CD4-positive, alpha-beta T cell treated with Interferon alpha-2 for 1 hour (primary cell): ENCODE measurements at regions not wholly inside any gene's neighbourhood (a gene's known extent, or its start where the extent isn't known, plus 50 kb on each side); places are given as distances from the start of the nearest gene placed in this dataset.
A peak's percentile ranks its signal among the peaks of the same experiment; 100 is the strongest.
"Not testable (repeated sequence)": the region's sequence is repeated elsewhere in the genome, so short reads cannot be mapped to it uniquely, and the experiment has no call there.

Experiments
- DNase-seq, 2 donors: peaks; one replicate each; pipeline ENCODE4 v3.0.0-alpha.2; 2020 to 2022

- no peak for DNase-seq
These were observed 884.6 kb upstream of the AMELY start for GRCh38 chrY:7796128-7796527.

- no peak for DNase-seq
These were observed 882.9 kb upstream of the AMELY start for GRCh38 chrY:7794441-7794840.

DNA sequence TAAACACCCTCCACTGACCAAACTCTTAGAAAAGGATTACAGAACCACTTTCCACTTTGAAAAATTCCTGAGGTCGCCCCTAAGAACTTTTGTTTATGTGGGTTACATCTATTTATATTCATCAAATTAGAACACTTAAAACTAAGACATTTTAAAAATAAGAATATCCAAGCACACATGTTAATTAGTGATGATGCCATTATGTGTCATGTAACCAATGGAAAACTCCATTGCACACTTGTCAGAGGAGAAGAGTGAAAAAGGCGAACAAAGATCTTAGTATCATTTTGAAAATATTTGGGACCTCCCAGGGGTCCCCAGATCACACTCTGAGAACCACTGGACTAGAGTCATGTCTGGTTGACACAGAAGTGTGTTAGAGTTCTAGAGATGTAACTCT, 882.4 kb upstream of the AMELY start:
- no peak for DNase-seq

GRCh38 chrY:7792431-7792830, 880.9 kb upstream of the AMELY start:
- DNase-seq = no peak

- DNase-seq = no peak
These were observed 869.9 kb upstream of the AMELY start for GRCh38 chrY:7781501-7781900.

DNA sequence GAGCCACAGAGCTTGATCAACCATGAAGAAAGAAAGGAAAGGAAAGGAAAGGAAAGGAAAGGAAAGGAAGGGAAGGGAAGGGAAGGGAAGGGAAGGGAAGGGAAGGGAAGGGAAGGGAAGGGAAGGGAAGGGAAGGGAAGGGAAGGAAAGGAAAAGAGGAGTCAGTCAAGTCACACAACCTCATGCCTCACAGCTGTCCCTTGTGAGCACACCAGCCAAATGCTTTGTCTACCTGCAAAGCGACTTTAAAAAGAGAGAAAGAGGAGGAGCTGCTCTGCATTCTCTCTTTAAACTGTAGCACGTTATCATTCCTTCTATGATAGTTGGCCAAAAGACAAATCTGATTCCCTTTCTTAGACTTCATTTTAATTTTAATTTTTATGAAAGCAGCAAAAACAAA, 863.9 kb upstream of the AMELY start:
- not testable (repeated sequence) for DNase-seq

GRCh38 chrY:7771771-7772170, 860.2 kb upstream of the AMELY start:
- DNase-seq = no peak

DNA sequence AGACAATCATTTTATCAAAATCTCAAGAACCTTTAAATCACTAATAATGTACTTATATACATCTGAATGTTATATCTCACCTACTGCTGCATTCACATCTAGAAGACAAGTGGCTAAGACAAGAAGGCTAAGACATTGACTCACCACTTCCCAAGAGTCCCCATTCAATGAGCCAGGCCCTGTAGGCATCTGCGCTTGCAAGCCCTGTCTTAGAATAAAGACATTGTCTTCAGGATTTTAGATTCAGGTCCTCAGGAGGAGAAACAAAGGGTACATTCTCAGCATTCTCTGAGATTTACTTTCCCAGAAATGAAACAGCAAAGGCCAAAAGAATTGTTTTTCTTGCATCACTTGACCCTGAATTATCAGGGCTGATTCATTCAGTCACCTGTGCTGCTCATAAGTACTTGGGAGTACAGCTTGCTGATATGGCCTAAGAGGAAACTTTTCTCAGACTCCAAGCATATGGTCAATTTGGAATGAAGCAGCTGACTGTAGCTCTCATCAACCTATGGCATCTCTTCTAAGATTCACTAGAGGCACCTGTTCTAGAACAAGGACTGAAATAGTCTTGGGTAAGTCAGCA, 858.3 kb upstream of the AMELY start:
- no peak for DNase-seq

DNA sequence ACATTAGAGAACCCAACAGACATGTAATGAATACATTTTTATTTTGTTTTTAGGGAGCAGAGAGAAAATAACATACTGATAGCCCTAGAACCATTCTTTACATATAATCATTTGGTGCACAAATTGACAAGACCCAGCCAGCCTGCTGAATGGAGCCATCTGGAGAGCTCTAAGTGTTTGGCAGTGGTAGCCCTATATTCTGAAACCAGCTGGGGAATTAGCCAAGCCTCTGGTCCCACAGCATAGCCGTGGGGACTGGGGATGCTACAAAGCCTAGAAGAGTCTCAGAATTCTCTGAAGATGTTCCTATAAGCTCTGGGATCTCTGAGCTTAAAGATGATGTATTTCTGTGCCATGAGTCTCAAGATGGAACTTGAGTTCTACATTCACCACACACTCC, 857.3 kb upstream of the AMELY start:
- DNase-seq = no peak

DNA sequence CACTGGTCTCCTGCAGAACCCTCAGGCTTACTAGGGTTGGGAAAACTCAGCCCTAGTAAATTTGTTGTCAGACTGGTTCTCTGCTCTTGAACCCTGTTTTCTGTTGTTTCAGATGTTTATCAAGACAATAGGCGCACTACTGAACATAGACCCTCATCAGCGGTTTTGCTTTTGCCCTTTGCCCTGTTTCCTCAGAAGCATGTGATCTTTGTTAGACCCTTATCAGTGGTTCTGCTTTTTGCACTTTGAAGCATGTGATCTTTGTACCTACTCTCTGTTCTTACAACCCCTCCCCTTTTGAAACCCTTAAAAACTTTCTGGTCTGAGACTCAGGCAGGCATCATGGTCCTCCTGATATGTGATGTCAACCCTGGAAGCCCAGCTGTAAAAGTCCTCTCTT, 842.2 kb upstream of the AMELY start:
- DNase-seq = no peak

GRCh38 chrY:7746781-7747180, 835.2 kb upstream of the AMELY start:
- DNase-seq = no peak

GRCh38 chrY:7745581-7745901, 834.0 kb upstream of the AMELY start:
- DNase-seq = no peak

GRCh38 chrY:7744691-7745580, 833.4 kb upstream of the AMELY start:
- no peak for DNase-seq

GRCh38 chrY:7736847-7737365, 825.4 kb upstream of the AMELY start:
- DNase-seq = no peak

- no peak for DNase-seq
These were observed 820.1 kb upstream of the AMELY start for GRCh38 chrY:7731651-7732050.

- DNase-seq = no peak
These were observed 819.1 kb upstream of the AMELY start for GRCh38 chrY:7730664-7731063.

DNA sequence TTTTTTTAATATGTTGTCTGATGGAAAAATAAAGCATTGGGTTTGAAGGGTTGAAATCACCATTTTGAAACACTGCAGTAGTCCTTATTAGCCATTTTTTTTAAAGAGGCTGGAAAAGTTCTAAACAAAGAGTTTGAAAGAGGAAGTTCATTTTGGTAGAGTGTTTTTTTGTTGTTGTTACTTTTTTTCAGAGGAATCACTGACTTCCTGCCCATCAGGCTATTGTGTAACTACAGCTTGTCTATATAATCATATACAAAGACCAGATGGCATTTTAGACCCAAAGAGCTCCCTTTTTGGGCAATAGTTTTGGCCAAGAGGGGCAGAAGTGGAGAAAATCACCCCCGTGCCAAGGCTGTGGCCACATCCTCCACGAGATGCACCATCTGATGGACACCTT, 818.5 kb upstream of the AMELY start:
- DNase-seq = no peak

- no peak for DNase-seq
These were observed 817.9 kb upstream of the AMELY start for GRCh38 chrY:7729318-7730011.

GRCh38 chrY:7728935-7729317, 817.4 kb upstream of the AMELY start:
- no peak for DNase-seq

GRCh38 chrY:7725791-7726460, 814.4 kb upstream of the AMELY start:
- DNase-seq = no peak

GRCh38 chrY:7723991-7724632, 812.6 kb upstream of the AMELY start:
- DNase-seq = peak in 1 of 2 donors; percentile 7

DNA sequence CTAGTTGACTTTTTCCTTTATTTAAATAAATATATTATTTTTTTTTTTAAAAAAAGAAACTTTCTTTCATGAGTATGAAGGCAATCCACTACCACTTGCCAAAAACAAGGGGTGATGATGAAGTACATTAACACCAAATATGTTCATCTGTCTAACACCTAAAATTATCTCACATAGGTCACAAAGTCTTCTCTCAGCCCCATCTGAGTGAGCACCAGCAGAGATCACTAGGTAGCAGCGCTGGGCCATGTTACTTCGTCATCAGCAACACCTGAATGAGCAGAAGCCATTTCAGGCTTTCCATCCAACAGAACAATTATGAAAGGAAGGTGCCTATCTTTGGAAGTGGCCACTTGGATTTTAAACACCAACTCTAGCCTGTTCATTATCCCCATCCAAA, 811.6 kb upstream of the AMELY start:
- DNase-seq = no peak

- no peak for DNase-seq
These were observed 811.0 kb upstream of the AMELY start for GRCh38 chrY:7722566-7722965.
